Glutamatergic neuron (in vitro differentiated cells): ENCODE measurements at regions not wholly inside any gene's neighbourhood (a gene's known extent, or its start where the extent isn't known, plus 50 kb on each side); places are given as distances from the start of the nearest gene placed in this dataset.

ENCODE experiments used
- DNase-seq: peaks from one replicate; pipeline ENCODE4 v3.0.0; 2022
- H3K27ac Mint-ChIP-seq: one replicate; pipeline ENCODE4 v1.8.0; 2020; ENCODE audit warnings: mild to moderate bottlenecking, mixed read lengths, inconsistent platforms; ENCODE audit not compliant: unreplicated experiment
- H3K27me3 Mint-ChIP-seq: one replicate; pipeline ENCODE4 v1.8.0; 2020; ENCODE audit warnings: mild to moderate bottlenecking, moderate library complexity, mixed read lengths, inconsistent platforms; ENCODE audit not compliant: unreplicated experiment
- H3K36me3 Mint-ChIP-seq: one replicate; pipeline ENCODE4 v1.8.0; 2020; ENCODE audit warnings: mild to moderate bottlenecking, mixed read lengths, inconsistent platforms; ENCODE audit not compliant: unreplicated experiment
- H3K4me1 Mint-ChIP-seq: one replicate; pipeline ENCODE4 v1.8.0; 2020; ENCODE audit warnings: mild to moderate bottlenecking, low read depth, mixed read lengths, inconsistent platforms; ENCODE audit not compliant: unreplicated experiment
- H3K4me3 Mint-ChIP-seq: one replicate; pipeline ENCODE4 v1.8.0; 2020; ENCODE audit warnings: mild to moderate bottlenecking, mixed read lengths, inconsistent platforms; ENCODE audit not compliant: unreplicated experiment
- H3K9me3 Mint-ChIP-seq: one replicate; pipeline ENCODE4 v1.8.0; 2020; ENCODE audit warnings: mild to moderate bottlenecking, moderate library complexity, mixed read lengths, inconsistent platforms; ENCODE audit not compliant: unreplicated experiment
- CTCF ChIP-seq: fragments of 200-600 bp; sonication (generic); IDR thresholded peaks from one replicate; pipeline ENCODE4 v1.5.0; 2021; ENCODE audit not compliant: partially characterized antibody, unreplicated experiment

- no peak overlapping the region for H3K4me3 Mint-ChIP-seq
- peaks cover 3% of the 10 kb centered on the region for H3K27me3 Mint-ChIP-seq
- H3K27ac Mint-ChIP-seq, result no peak overlapping the region
- TF ChIP-seq CTCF, result no peak
- H3K36me3 Mint-ChIP-seq, result no peaks in the 10 kb centered on the region
- H3K4me1 Mint-ChIP-seq, result peaks cover 8% of the 10 kb centered on the region
- no peak for DNase-seq
- no peaks in the 10 kb centered on the region for H3K9me3 Mint-ChIP-seq
Measured at GRCh38 chr1:98471633-98472032, 189.9 kb upstream of the SNX7 start.

GRCh38 chr1:98468111-98468717, 193.3 kb upstream of the SNX7 start:
- peaks cover 3% of the 10 kb centered on the region for H3K27me3 Mint-ChIP-seq
- no peak for DNase-seq
- H3K36me3 Mint-ChIP-seq, result no peaks in the 10 kb centered on the region
- peak; percentile 60 for TF ChIP-seq CTCF
- no peak overlapping the region for H3K4me3 Mint-ChIP-seq
- no peak overlapping the region for H3K27ac Mint-ChIP-seq
- H3K4me1 Mint-ChIP-seq, result peaks cover 4% of the 10 kb centered on the region
- H3K9me3 Mint-ChIP-seq, result no peaks in the 10 kb centered on the region

GRCh38 chr1:98467586-98467985, 193.9 kb upstream of the SNX7 start:
- TF ChIP-seq CTCF, result no peak
- H3K9me3 Mint-ChIP-seq, result no peaks in the 10 kb centered on the region
- H3K27ac Mint-ChIP-seq, result no peak overlapping the region
- DNase-seq, result no peak
- peaks cover 3% of the 10 kb centered on the region for H3K27me3 Mint-ChIP-seq
- H3K4me1 Mint-ChIP-seq, result peaks cover 2% of the 10 kb centered on the region
- H3K4me3 Mint-ChIP-seq, result no peak overlapping the region
- no peaks in the 10 kb centered on the region for H3K36me3 Mint-ChIP-seq

GRCh38 chr1:98467122-98467521, 194.4 kb upstream of the SNX7 start:
- H3K4me3 Mint-ChIP-seq, result no peak overlapping the region
- H3K9me3 Mint-ChIP-seq, result no peaks in the 10 kb centered on the region
- peaks cover 3% of the 10 kb centered on the region for H3K27me3 Mint-ChIP-seq
- H3K36me3 Mint-ChIP-seq, result no peaks in the 10 kb centered on the region
- H3K27ac Mint-ChIP-seq, result no peak overlapping the region
- H3K4me1 Mint-ChIP-seq, result peaks cover 2% of the 10 kb centered on the region
- DNase-seq, result no peak
- no peak for TF ChIP-seq CTCF

GRCh38 chr1:98461873-98462385, 199.6 kb upstream of the SNX7 start:
- Mint-ChIP-seq H3K9me3 (no peaks in the 10 kb centered on the region), H3K27ac (no peak overlapping the region), H3K4me3 (no peak overlapping the region), H3K4me1 (peaks cover 1% of the 10 kb centered on the region), H3K27me3 (peaks cover 2% of the 10 kb centered on the region), H3K36me3 (no peaks in the 10 kb centered on the region)
- no peak for DNase-seq
- TF ChIP-seq CTCF, result no peak
